Motor neuron (in vitro differentiated cells): ENCODE measurements at regions not wholly inside any gene's neighbourhood (a gene's known extent, or its start where the extent isn't known, plus 50 kb on each side); places are given as distances from the start of the nearest gene placed in this dataset.
"Not testable (repeated sequence)": the region's sequence is repeated elsewhere in the genome, so short reads cannot be mapped to it uniquely, and the experiment has no call there.

Experiments
- ATAC-seq, 8 experiments: fragments of 200-7000 bp; cut with Tn5 transposase; replicated peaks in 6 of 8; 2 replicates each; pipeline ENCODE4 v1.8.0; 2021; ENCODE audit warnings: mild to moderate bottlenecking in 8 of 8, moderate library complexity in 8 of 8
- H3K27ac ChIP-seq, 2 donors: fragments of 250-450 bp; sonication (Bioruptor Pico); 2 replicates each; pipeline ENCODE4 v1.9.0; 2021; ENCODE audit warnings: antibody characterized with exemption in 2 of 2, mild to moderate bottlenecking in 2 of 2, moderate library complexity in 1 of 2
- H3K4me1 ChIP-seq, 2 donors: fragments of 250-450 bp; sonication (Bioruptor Pico); replicated peaks in 1 of 2; 2 replicates each; pipeline ENCODE4 v1.6.1; 2021; ENCODE audit warnings: antibody characterized with exemption in 2 of 2, mild to moderate bottlenecking in 2 of 2, moderate library complexity in 1 of 2
- H3K4me3 ChIP-seq, 5 donors: fragments of 250-450 bp; sonication (Bioruptor Pico); 2 replicates each; pipeline ENCODE4 v1.9.0; 2021; ENCODE audit warnings: antibody characterized with exemption in 5 of 5, mild to moderate bottlenecking in 5 of 5, moderate library complexity in 4 of 5
- WGBS, 10 experiments: fragments of 450-650 bp; shearing (Covaris generic); methylation state at CpG; one replicate each; pipeline ENCODE4 v1.0.0; 2022; 5-methylcytosine and 5-hydroxymethylcytosine counted together
- in situ Hi-C, 9 experiments: fragments of 400-800 bp; cut with MboI; loops; one replicate each; pipeline ENCODE4 v1.15.0; 2021; ENCODE audit warnings: low sequenced_read_pairs in 9 of 9, low pct_unique_long_range_greater_than_20kb in 2 of 9; ENCODE audit not compliant: unreplicated experiment in 9 of 9

GRCh38 chr7:26949319-26949718 lies 84.9 kb upstream of the SKAP2 start:
- Histone ChIP-seq H3K4me1 (peaks cover 31 to 49% of the 10 kb centered on the region in 2 donors), H3K27ac (peak overlapping the region; percentile 40 to 62), H3K4me3 (no peak overlapping the region)
- in situ Hi-C loops: no loop called here
- WGBS, 10 experiments: 0 to 57% (median 33%) methylated on average over 1 of the region's 1 CpG; no CpG with 5 or more reads in 1 of the 10 experiments
- ATAC-seq: no peak

- Histone ChIP-seq H3K27ac (peak overlapping the region; percentile 40), H3K4me3 (no peak overlapping the region), H3K4me1 (peaks cover 31 to 55% of the 10 kb centered on the region in 2 donors)
- peak in 5 of 8 experiments; percentile 48 to 95 (median 94) for ATAC-seq
- in situ Hi-C loops: no loop called here
- 0 to 57% (median 16%) methylated on average over 1 of the region's 1 CpG; no CpG with 5 or more reads in 2 of the 10 experiments for WGBS, 10 experiments
Measured at GRCh38 chr7:26948617-26949118, 84.3 kb upstream of the SKAP2 start.

- in situ Hi-C loops: no loop called here
- Histone ChIP-seq H3K4me3 (no peak overlapping the region), H3K4me1 (peaks cover 19 to 33% of the 10 kb centered on the region in 2 donors), H3K27ac (no peak overlapping the region)
- peak in 3 of 8 experiments; percentile 21 to 88 (median 66) for ATAC-seq
- 3 to 88% (median 40%) methylated on average over 1 to 4 of the region's 4 CpGs; no CpG with 5 or more reads in 1 of the 10 experiments for WGBS, 10 experiments
Measured at GRCh38 chr7:26944501-26945358, 80.3 kb upstream of the SKAP2 start.

GRCh38 chr7:26937939-26938623 lies 73.7 kb upstream of the SKAP2 start:
- no peak overlapping the region for H3K27ac ChIP-seq
- ATAC-seq: peak in 3 of 8 experiments; percentile 23 to 35 (median 31)
- WGBS, 10 experiments: 10 to 100% (median 67%) methylated on average over 1 of the region's 1 CpG
- H3K4me1 ChIP-seq: no peaks in the 10 kb centered on the region
- H3K4me3 ChIP-seq: no peak overlapping the region
- in situ Hi-C loops: no loop called here

GRCh38 chr7:26937306-26937705 lies 72.9 kb upstream of the SKAP2 start:
- in situ Hi-C loops: no loop called here
- no peak overlapping the region for H3K4me3 ChIP-seq
- no peak overlapping the region for H3K27ac ChIP-seq
- no peak for ATAC-seq
- no peaks in the 10 kb centered on the region for H3K4me1 ChIP-seq

GRCh38 chr7:26932616-26933015 lies 68.2 kb upstream of the SKAP2 start:
- ATAC-seq, H3K27ac ChIP-seq, in situ Hi-C loops, H3K4me3 ChIP-seq: not testable (repeated sequence)
- no CpG with 5 or more reads among the region's 3 CpGs for WGBS, 10 experiments
- peaks cover 11 to 30% of the 10 kb centered on the region in 2 donors for H3K4me1 ChIP-seq

- no peak overlapping the region for H3K4me3 ChIP-seq
- H3K4me1 ChIP-seq: peaks cover 11 to 30% of the 10 kb centered on the region in 2 donors
- in situ Hi-C loops: no loop called here
- ATAC-seq: no peak
- peak overlapping the region in 1 of 2 donors; percentile 38 for H3K27ac ChIP-seq
Measured at GRCh38 chr7:26930845-26931244, 66.5 kb upstream of the SKAP2 start.

GRCh38 chr7:26930201-26930600 lies 65.8 kb upstream of the SKAP2 start:
- no peak overlapping the region for H3K4me3 ChIP-seq
- peaks cover 11 to 30% of the 10 kb centered on the region in 2 donors for H3K4me1 ChIP-seq
- H3K27ac ChIP-seq: no peak overlapping the region
- in situ Hi-C loops: no loop called here
- 0 to 60% (median 33%) methylated on average over 1 to 3 of the region's 3 CpGs; no CpG with 5 or more reads in 2 of the 10 experiments for WGBS, 10 experiments
- peak in 5 of 8 experiments; percentile 45 to 84 (median 83) for ATAC-seq

- H3K27ac ChIP-seq: peak overlapping the region in 1 of 2 donors; percentile 31
- peak in 4 of 8 experiments; percentile 38 to 60 (median 50) for ATAC-seq
- in situ Hi-C loops: no loop called here
- WGBS, 10 experiments: 7 to 100% (median 48%) methylated on average over 1 to 5 of the region's 5 CpGs
- H3K4me3 ChIP-seq: no peak overlapping the region
- peaks cover 11 to 32% of the 10 kb centered on the region in 2 donors for H3K4me1 ChIP-seq
Measured at GRCh38 chr7:26928703-26929347, 64.4 kb upstream of the SKAP2 start.

- Histone ChIP-seq H3K4me1 (peaks cover 14 to 41% of the 10 kb centered on the region in 2 donors), H3K27ac (no peak overlapping the region), H3K4me3 (no peak overlapping the region)
- WGBS, 10 experiments: 0 to 100% (median 62%) methylated on average over 1 to 2 of the region's 2 CpGs
- in situ Hi-C loops: no loop called here
- peak in 1 of 8 experiments; percentile 30 for ATAC-seq
Measured at GRCh38 chr7:26925768-26926167, 61.4 kb upstream of the SKAP2 start.

- ATAC-seq: no peak
- in situ Hi-C loops: no loop called here
- 0 to 100% (median 46%) methylated on average over 1 to 2 of the region's 2 CpGs; no CpG with 5 or more reads in 2 of the 10 experiments for WGBS, 10 experiments
- Histone ChIP-seq H3K27ac (no peak overlapping the region), H3K4me1 (peaks cover 14 to 41% of the 10 kb centered on the region in 2 donors), H3K4me3 (no peak overlapping the region)
Measured at GRCh38 chr7:26924149-26924767, 59.9 kb upstream of the SKAP2 start.

- in situ Hi-C loops: no loop called here
- 11 to 71% (median 37%) methylated on average over 1 to 2 of the region's 2 CpGs for WGBS, 10 experiments
- Histone ChIP-seq H3K27ac (no peak overlapping the region), H3K4me3 (no peak overlapping the region), H3K4me1 (peaks cover 7 to 61% of the 10 kb centered on the region in 2 donors)
- ATAC-seq: peak in 1 of 8 experiments; percentile 54
Measured at GRCh38 chr7:26919906-26920493, 55.6 kb upstream of the SKAP2 start.
